ENCODE measurements at regions not wholly inside any gene's neighbourhood (a gene's known extent, or its start where the extent isn't known, plus 50 kb on each side); places are given as distances from the start of the nearest gene placed in this dataset.

- TF ChIP-seq CTCF (IDR thresholded peaks at IDR 0.05; ENCODE audit: low read depth, low read length), result no peak
- no peak overlapping the region for H3K4me3 ChIP-seq (ENCODE audit: low read depth, low read length)
These were observed 101.1 kb upstream of the FRMD6 start for GRCh38 chr14:51550636-51551035.

DNA sequence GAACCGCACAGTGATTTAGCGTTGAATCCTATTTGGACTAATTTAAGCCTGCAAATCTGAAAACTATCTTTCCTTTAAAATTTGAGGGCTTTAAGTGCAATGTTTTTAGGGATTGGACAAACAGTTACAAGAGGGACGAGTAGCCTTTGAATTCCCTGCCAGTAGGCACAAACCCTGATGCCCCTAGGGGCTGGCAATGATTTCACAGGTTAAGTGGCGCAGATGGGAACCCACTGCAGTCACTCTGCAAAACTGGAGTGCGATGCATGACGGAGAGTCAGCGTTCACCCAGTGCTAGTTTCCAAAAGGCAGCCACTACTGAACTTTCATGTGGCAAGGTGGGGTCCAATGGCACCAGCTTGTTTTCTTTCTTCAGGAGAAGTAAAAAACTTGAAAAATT is 99.4 kb upstream of the FRMD6 start:
- H3K4me3 ChIP-seq (ENCODE audit: low read depth, low read length), result no peak overlapping the region
- no peak for TF ChIP-seq CTCF (IDR thresholded peaks at IDR 0.05; ENCODE audit: low read depth, low read length)

DNA sequence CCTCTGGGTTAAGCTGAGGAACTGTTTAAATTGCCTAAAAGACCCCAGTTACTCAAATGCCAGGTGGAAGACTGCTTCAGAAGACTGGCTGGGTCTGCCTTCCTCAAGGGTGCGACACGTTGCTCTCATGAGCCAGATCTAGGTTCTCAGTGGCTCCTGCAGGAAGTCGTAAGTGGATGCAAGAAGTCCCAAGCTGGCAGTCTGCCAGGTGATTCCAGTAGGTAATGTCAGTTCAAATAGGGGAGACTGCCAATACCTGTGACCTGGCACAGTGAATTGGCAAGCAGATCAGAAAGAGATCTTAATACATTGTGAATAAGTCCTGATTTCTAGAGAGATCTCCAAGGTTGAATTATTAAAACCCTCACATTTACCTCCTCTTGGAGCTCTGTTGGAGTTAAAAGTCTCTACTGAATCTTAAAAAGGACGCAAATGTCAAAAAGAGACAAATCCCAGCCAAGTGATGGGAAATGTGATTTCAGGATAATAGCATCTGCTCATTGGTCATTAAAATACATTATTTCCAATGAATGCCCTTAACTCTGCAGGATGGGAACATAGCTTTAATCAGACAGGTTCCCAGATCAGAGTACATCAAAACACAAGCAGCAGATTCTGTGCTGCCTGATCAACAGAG is 98.8 kb upstream of the FRMD6 start:
- no peak overlapping the region for H3K4me3 ChIP-seq (ENCODE audit: low read depth, low read length)
- no peak for TF ChIP-seq CTCF (IDR thresholded peaks at IDR 0.05; ENCODE audit: low read depth, low read length)

DNA sequence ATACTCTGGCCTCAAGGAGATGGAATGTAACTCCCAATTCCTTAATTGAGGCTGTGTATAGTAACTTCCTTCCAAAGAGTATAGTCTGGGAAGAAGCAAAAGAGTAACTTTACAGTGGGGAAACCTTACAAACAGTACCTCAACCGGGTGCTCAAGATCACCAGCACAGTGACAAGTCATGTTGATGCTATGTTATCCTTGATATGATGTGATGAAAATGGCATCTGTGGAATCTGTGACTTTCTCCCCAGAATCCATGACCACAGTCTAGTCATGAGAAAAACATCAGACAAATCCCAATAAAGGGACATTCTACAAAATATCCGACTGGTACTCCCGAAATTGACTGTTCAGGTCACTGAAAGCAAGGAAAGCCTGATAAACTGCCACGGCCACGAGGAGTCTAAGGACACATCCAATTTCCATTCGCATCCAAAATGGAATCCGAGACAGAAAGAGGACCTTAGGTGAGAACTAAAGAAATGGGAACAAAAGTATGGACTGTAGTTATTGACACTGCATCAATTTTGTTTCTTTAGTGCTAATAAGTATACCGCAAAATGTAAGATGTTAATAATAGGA is 97.3 kb upstream of the FRMD6 start:
- TF ChIP-seq CTCF (IDR thresholded peaks at IDR 0.05; ENCODE audit: low read depth, low read length), result no peak
- H3K4me3 ChIP-seq (ENCODE audit: low read depth, low read length), result peak overlapping the region; percentile 46

DNA sequence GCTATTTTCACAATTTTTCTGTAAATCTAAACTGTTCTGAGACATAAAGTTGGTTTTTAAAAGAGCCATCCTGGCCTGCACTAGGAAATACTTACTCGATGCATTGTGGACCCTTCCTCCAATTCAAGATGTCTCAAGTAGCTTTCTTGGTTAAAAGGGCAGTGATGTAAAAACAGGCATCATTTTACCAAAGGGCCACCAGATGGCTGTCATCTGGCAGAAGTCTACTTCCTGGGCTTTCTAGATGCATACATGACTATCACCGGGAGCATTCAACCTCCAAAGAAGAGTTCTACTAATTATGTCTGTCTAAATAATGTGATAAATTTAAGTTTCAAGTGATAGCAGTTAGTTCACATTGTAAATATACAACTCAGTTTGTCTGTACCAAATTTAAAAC is 96.8 kb upstream of the FRMD6 start:
- peak overlapping the region; percentile 46 for H3K4me3 ChIP-seq (ENCODE audit: low read depth, low read length)
- no peak; the same call in 1 of the 2 replicates for TF ChIP-seq CTCF (IDR thresholded peaks at IDR 0.05; ENCODE audit: low read depth, low read length)

DNA sequence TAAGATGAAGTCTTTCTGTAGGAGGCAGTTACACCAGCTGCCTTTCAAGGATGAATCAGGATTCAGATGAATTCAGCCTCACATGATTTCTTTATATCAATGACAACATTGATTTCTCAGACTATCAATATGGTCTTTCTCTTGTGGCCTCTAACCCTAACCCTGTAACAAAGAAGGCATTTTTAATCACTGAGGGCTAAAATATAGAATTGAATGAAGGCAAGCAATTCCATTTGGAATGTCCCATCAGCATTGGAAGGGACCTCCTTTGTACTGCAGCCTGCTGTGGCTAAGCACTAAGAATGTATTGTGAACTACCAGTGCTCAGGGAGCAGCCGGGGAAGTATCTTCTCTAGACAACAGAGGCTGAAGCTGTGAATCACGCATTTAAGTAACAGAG is 90.6 kb upstream of the FRMD6 start:
- H3K4me3 ChIP-seq (ENCODE audit: low read depth, low read length), result no peak overlapping the region
- TF ChIP-seq CTCF (IDR thresholded peaks at IDR 0.05; ENCODE audit: low read depth, low read length), result no peak

- no peak for TF ChIP-seq CTCF (IDR thresholded peaks at IDR 0.05; ENCODE audit: low read depth, low read length)
- H3K4me3 ChIP-seq (ENCODE audit: low read depth, low read length), result no peak overlapping the region
These were observed 88.9 kb upstream of the FRMD6 start for GRCh38 chr14:51562816-51563215.
